OCI-LY3 (cell line): ENCODE measurements at regions not wholly inside any gene's neighbourhood (a gene's known extent, or its start where the extent isn't known, plus 50 kb on each side); places are given as distances from the start of the nearest gene placed in this dataset.

ENCODE experiments used
- EZH2phosphoT487 ChIP-seq: fragments of 200-600 bp; shearing (Covaris generic); IDR thresholded peaks from 2 replicates; pipeline ENCODE4 v1.6.1; 2018; ENCODE audit warnings: antibody characterized with exemption, mixed run types, low read depth
- TF ChIP-seq, protein P1 (sequence below): fragments of 200-600, 300-600 bp; sonication (generic); IDR thresholded peaks from 2 replicates; pipeline ENCODE4 v1.5.1; 2014; ENCODE audit warnings: antibody characterized with exemption, low read length, low read depth

DNA sequence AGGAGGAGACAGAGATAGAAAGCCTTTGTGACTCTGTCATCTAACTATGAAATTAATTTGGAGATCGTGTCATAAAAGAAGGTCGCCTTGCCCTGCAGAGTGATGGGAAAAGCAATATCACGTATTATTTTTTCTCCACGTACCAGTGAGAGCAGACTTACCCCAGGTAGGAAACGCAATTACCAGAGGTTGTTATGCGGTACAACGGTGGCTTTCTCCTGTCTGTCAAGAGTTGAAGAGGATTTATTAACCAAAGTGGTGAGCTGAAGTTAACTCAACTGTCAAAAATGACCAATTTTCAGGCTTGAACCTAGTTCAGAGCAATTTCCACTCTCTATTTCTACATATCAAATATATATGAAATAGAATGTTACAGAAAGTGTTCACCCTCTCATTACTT lies 282.6 kb upstream of the PFKP start:
- TF ChIP-seq, protein P1, sequence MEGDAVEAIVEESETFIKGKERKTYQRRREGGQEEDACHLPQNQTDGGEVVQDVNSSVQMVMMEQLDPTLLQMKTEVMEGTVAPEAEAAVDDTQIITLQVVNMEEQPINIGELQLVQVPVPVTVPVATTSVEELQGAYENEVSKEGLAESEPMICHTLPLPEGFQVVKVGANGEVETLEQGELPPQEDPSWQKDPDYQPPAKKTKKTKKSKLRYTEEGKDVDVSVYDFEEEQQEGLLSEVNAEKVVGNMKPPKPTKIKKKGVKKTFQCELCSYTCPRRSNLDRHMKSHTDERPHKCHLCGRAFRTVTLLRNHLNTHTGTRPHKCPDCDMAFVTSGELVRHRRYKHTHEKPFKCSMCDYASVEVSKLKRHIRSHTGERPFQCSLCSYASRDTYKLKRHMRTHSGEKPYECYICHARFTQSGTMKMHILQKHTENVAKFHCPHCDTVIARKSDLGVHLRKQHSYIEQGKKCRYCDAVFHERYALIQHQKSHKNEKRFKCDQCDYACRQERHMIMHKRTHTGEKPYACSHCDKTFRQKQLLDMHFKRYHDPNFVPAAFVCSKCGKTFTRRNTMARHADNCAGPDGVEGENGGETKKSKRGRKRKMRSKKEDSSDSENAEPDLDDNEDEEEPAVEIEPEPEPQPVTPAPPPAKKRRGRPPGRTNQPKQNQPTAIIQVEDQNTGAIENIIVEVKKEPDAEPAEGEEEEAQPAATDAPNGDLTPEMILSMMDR, result no peak
- no peak for TF ChIP-seq EZH2phosphoT487
